Aorta (tissue), 5 donors: ENCODE measurements at regions not wholly inside any gene's neighbourhood (a gene's known extent, or its start where the extent isn't known, plus 50 kb on each side); places are given as distances from the start of the nearest gene placed in this dataset.

Experiments used
- ATAC-seq: fragments of 200-7000 bp; cut with Tn5 transposase; one replicate; pipeline ENCODE4 v1.9.1; 2022; ENCODE audit warnings: moderate library complexity; ENCODE audit not compliant: low FRiP score
- DNase-seq, 2 donors: peaks; one replicate each; pipeline ENCODE4 v3.0.0-alpha.2; 2020
- H3K27ac ChIP-seq, 2 donors: one replicate each; pipeline ENCODE4 v1.5.1; 2013; ENCODE audit warnings: low read length in 2 of 2, mild to moderate bottlenecking in 2 of 2, moderate library complexity in 2 of 2, control low read depth in 1 of 2, inconsistent platforms in 1 of 2, low read depth in 1 of 2
- H3K27me3 ChIP-seq, 2 donors: one replicate each; pipeline ENCODE4 v1.6.1; 2013; ENCODE audit warnings: control low read depth in 1 of 2, low read length in 1 of 2, mild to moderate bottlenecking in 1 of 2, moderate library complexity in 1 of 2; ENCODE audit not compliant: insufficient read depth in 2 of 2, control insufficient read depth in 1 of 2
- H3K36me3 ChIP-seq, 2 donors: one replicate each; pipeline ENCODE4 v1.6.1; 2013; ENCODE audit warnings: control low read depth in 1 of 2, low read length in 1 of 2, mild to moderate bottlenecking in 1 of 2; ENCODE audit not compliant: insufficient read depth in 2 of 2, control insufficient read depth in 1 of 2
- H3K4me1 ChIP-seq, 2 donors: one replicate each; pipeline ENCODE4 v1.6.1; 2013; ENCODE audit warnings: low read length in 2 of 2, control low read depth in 1 of 2, mild to moderate bottlenecking in 1 of 2, moderate library complexity in 1 of 2; ENCODE audit not compliant: insufficient read depth in 2 of 2, control insufficient read depth in 1 of 2
- H3K4me3 ChIP-seq, 2 donors: one replicate each; pipeline ENCODE4 v1.5.1; 2013; ENCODE audit warnings: low read length in 2 of 2, control low read depth in 1 of 2, mild to moderate bottlenecking in 1 of 2
- H3K9me3 ChIP-seq: one replicate; pipeline ENCODE4 v1.6.1; 2013; ENCODE audit warnings: mild to moderate bottlenecking, low read length; ENCODE audit not compliant: control insufficient read depth
- WGBS, 2 donors: extraction: QIAGEN DNeasy Blood & Tissue Kit; methylation state at CpG; one replicate each; pipeline ENCODE4 v1.1.7; 2013; 5-methylcytosine and 5-hydroxymethylcytosine counted together
- intact Hi-C, 2 donors: fragments of 100-400 bp; cut with DNase I; formaldehyde crosslinking; loops; one replicate each; pipeline versions ENCODE4 v1.14.2 to v1.15.0; 2022
- donor health status: healthy with polysubstance abuse.
- donor health status: Bipolar disorder and iron deficiency.
- donor health status: DM: no; HTN: no; CAD: no.
- donor health status: DM: no; HTN: no; CAD: no.
- donor health status: DM: yes; HTN: yes; CAD: no.

DNA sequence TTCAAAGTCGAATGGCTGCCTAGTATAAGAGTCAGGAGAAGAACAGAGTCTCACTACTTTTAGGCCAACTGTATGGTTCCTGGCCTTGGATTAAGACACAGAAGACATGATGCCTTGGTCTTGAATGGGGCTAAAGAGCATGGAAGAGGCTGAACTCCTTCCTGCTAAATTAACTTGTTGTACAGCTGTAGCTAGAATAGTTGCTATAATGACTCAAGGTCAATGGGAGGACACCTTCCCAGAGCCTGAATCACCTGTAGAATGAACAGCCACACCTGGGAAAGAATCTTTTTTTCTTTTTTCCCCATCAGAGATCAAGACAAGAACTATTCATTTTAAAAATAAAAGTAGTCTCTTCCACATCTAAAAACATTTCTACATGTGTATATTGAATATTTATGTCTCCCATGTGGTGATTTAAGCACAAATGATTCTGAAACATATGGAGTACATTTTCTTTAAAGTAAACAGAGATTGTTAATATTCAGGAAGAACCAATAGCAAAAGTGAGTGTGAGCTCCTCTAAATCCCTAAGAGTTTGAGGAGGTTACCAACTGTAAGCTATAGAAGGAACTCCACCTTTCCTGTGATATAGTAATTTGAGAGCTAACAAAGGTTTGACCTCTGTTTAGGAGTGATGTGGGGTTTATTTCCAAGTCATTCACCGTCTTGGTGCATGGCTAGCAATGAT, 191.3 kb downstream of the TGFB2 start:
- Histone ChIP-seq H3K4me3 (no peak overlapping the region), H3K27me3 (no peaks in the 10 kb centered on the region), H3K36me3 (no peaks in the 10 kb centered on the region), H3K4me1 (no peaks in the 10 kb centered on the region), H3K9me3 (no peaks in the 10 kb centered on the region), H3K27ac (no peak overlapping the region)
- intact Hi-C loops, result no loop called here
- ATAC-seq (no peak), DNase-seq (no peak)
- WGBS, 2 donors, result 81 to 90% methylated on average over 2 of the region's 2 CpGs

DNA sequence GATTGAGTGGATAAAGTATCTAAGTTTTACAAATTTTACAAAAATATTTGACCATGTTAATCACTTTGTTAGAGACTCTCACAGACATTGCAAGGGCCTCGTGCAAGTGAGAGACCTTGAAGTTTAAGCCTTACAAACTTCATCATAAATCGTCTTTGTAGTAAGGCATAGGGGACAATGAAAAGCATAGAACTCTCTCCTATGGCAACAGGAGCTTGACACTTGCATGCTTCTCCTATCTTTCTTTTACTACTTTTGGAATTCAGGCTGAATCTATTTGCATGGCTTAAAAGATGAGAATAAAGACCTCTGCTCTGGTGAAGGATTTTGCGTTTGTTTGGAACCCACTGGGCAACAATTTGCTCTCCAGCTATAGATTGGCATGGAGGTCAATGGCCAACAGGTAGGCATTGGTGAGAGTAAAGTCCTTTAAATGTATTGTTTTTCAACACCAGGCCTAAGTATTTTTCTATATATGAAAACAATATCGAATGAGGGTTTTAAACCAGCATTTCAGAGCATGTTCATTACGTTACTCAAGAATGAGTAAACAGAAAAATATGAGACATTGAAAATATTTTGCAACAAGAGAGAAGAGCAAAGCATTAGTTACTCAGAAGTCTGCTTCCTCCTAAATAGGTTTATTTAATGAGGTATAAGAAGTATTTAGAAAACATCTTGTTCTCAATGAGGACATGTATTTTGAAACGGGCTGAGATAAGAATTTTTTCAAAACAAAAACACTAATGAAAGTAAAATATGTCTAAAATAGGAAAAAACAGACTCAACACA, 192.2 kb downstream of the TGFB2 start:
- intact Hi-C loops, result no loop called here
- Histone ChIP-seq H3K27me3 (no peaks in the 10 kb centered on the region), H3K36me3 (no peaks in the 10 kb centered on the region), H3K4me1 (no peaks in the 10 kb centered on the region), H3K4me3 (no peak overlapping the region), H3K27ac (no peak overlapping the region), H3K9me3 (no peaks in the 10 kb centered on the region)
- ATAC-seq (no peak), DNase-seq (no peak)
- WGBS, 2 donors, result 75 to 76% methylated on average over 6 of the region's 6 CpGs

- 80 to 91% methylated on average over 2 of the region's 2 CpGs for WGBS, 2 donors
- Histone ChIP-seq H3K4me3 (no peak overlapping the region), H3K4me1 (no peaks in the 10 kb centered on the region), H3K36me3 (no peaks in the 10 kb centered on the region), H3K27me3 (no peaks in the 10 kb centered on the region), H3K9me3 (no peaks in the 10 kb centered on the region), H3K27ac (no peak overlapping the region)
- ATAC-seq, result no peak
- intact Hi-C loops, result no loop called here
- DNase-seq, result no peak
Measured at GRCh38 chr1:218538341-218538740, 193.2 kb downstream of the TGFB2 start.

GRCh38 chr1:218546314-218546713, 201.2 kb downstream of the TGFB2 start:
- no peak overlapping the region for H3K27ac ChIP-seq
- H3K4me3 ChIP-seq, result no peak overlapping the region
- H3K9me3 ChIP-seq, result no peaks in the 10 kb centered on the region
- intact Hi-C loops, result no loop called here
- WGBS, 2 donors, result 57 to 65% methylated on average over 1 of the region's 1 CpG
- H3K36me3 ChIP-seq, result no peaks in the 10 kb centered on the region
- DNase-seq, result no peak
- ATAC-seq, result no peak
- H3K27me3 ChIP-seq, result no peaks in the 10 kb centered on the region
- no peaks in the 10 kb centered on the region for H3K4me1 ChIP-seq

DNA sequence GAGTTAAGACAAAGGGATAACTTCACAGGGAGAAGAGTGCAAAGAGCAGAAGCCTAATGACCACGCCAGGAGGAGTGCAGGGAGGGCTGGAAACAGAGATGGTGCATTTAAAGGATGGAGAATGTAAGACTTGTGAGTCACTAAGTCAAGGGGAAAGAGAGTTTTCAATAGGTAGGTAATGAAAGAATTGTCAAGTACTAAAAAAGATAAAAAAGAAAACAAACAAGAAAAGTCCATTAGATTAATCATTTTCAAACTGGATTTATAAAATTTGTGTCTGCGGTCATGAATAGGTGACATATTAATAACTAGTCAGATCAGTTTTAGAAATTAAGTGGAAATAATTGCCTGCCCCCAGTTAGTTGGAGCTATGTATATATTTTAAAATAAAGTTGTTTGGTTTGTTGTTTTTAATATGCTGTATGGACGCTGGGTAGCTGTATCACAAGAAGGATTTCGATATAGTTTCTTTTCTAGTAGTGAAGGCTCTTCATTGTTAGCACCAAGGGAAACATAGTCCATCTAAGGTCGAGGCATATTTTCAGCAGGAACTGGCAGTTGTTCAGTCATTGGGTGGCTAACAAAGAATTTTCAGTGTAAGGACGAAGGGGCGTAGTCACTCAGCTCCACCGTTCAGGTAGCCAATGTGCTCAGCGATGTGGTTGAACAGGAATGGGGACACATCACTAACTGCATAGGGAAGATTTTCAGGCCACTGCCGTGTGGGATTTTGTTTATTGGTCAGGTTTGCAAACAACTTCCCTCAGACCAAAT, 203.0 kb downstream of the TGFB2 start:
- Histone ChIP-seq H3K9me3 (no peaks in the 10 kb centered on the region), H3K36me3 (no peaks in the 10 kb centered on the region), H3K27me3 (no peaks in the 10 kb centered on the region), H3K4me1 (no peaks in the 10 kb centered on the region), H3K4me3 (no peak overlapping the region), H3K27ac (no peak overlapping the region)
- ATAC-seq (no peak), DNase-seq (no peak)
- intact Hi-C loops, result no loop called here
- WGBS, 2 donors, result 69 to 71% methylated on average over 10 of the region's 10 CpGs

GRCh38 chr1:218548764-218549163, 203.6 kb downstream of the TGFB2 start:
- intact Hi-C loops, result no loop called here
- H3K36me3 ChIP-seq, result no peaks in the 10 kb centered on the region
- H3K27me3 ChIP-seq, result no peaks in the 10 kb centered on the region
- H3K27ac ChIP-seq, result no peak overlapping the region
- DNase-seq (no peak), ATAC-seq (no peak)
- H3K4me1 ChIP-seq, result no peaks in the 10 kb centered on the region
- no peak overlapping the region for H3K4me3 ChIP-seq
- no peaks in the 10 kb centered on the region for H3K9me3 ChIP-seq
- WGBS, 2 donors, result 94 to 96% methylated on average over 4 of the region's 4 CpGs

GRCh38 chr1:218553197-218553596, 208.1 kb downstream of the TGFB2 start:
- H3K27ac ChIP-seq, result no peak overlapping the region
- DNase-seq (no peak), ATAC-seq (no peak)
- WGBS, 2 donors, result 91 to 94% methylated on average over 2 of the region's 2 CpGs
- intact Hi-C loops, result no loop called here
- no peaks in the 10 kb centered on the region for H3K4me1 ChIP-seq
- no peaks in the 10 kb centered on the region for H3K9me3 ChIP-seq
- no peaks in the 10 kb centered on the region for H3K27me3 ChIP-seq
- H3K36me3 ChIP-seq, result no peaks in the 10 kb centered on the region
- no peak overlapping the region for H3K4me3 ChIP-seq

DNA sequence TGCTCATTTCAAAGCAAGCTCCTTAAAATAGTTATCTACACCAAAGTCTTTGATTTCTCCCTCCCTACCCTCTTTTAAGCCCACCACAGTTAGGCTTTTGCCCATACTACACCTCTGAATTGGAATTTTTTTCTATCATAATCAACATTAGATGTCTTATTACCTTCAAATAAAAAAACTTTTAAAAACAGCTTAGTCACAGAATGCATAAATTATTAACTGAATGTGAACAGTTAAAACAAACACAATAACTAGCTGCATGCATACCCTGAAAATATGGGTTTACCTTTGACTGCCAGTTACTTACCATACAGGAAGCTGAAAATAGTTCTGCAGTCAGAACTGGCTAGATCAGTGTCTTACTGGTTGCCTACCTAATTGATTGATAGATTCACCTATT, 210.9 kb downstream of the TGFB2 start:
- Histone ChIP-seq H3K27me3 (no peaks in the 10 kb centered on the region), H3K27ac (no peak overlapping the region), H3K9me3 (no peaks in the 10 kb centered on the region), H3K4me3 (no peak overlapping the region), H3K36me3 (no peaks in the 10 kb centered on the region), H3K4me1 (no peaks in the 10 kb centered on the region)
- DNase-seq (no peak), ATAC-seq (no peak)
- intact Hi-C loops, result no loop called here
